ENCODE measurements at regions not wholly inside any gene's neighbourhood (a gene's known extent, or its start where the extent isn't known, plus 50 kb on each side); places are given as distances from the start of the nearest gene placed in this dataset.

GRCh38 chr2:21668078-21668710 lies 544.4 kb downstream of the TDRD15 start:
- in situ Hi-C loops (cut with HindIII; ENCODE audit: low pct_unique_long_range_greater_than_20kb, low sequenced_read_pairs), result no loop called here

GRCh38 chr2:21676041-21676440 lies 552.3 kb downstream of the TDRD15 start:
- in situ Hi-C loops (cut with HindIII; ENCODE audit: low pct_unique_long_range_greater_than_20kb, low sequenced_read_pairs), result no loop called here
- DNase-seq (ENCODE audit: low read depth), result no peak

More at GRCh38 chr2:21668078-21668710, 544.4 kb downstream of the TDRD15 start:
- DNase-seq (ENCODE audit: low read depth), result no peak

- peak; percentile 19 for DNase-seq (ENCODE audit: low read depth)
- in situ Hi-C loops (cut with HindIII; ENCODE audit: low pct_unique_long_range_greater_than_20kb, low sequenced_read_pairs), result no loop called here
Observed at GRCh38 chr2:21676676-21677075, 552.9 kb downstream of the TDRD15 start.

- DNase-seq (ENCODE audit: low read depth), result no peak
- in situ Hi-C loops (cut with HindIII; ENCODE audit: low pct_unique_long_range_greater_than_20kb, low sequenced_read_pairs), result no loop called here
Observed at GRCh38 chr2:21683838-21684237, 560.1 kb downstream of the TDRD15 start.

- in situ Hi-C loops (cut with HindIII; ENCODE audit: low pct_unique_long_range_greater_than_20kb, low sequenced_read_pairs), result no loop called here
- DNase-seq (ENCODE audit: low read depth), result no peak
Observed at GRCh38 chr2:21687589-21687988, 563.8 kb downstream of the TDRD15 start.

- DNase-seq (ENCODE audit: low read depth), result no peak
- in situ Hi-C loops (cut with HindIII; ENCODE audit: low pct_unique_long_range_greater_than_20kb, low sequenced_read_pairs), result no loop called here
Observed at GRCh38 chr2:21690005-21690404, 566.2 kb downstream of the TDRD15 start.

GRCh38 chr2:21693081-21693480 lies 569.3 kb downstream of the TDRD15 start:
- no peak for DNase-seq (ENCODE audit: low read depth)
- in situ Hi-C loops (cut with HindIII; ENCODE audit: low pct_unique_long_range_greater_than_20kb, low sequenced_read_pairs), result no loop called here

GRCh38 chr2:21694079-21694878 lies 570.5 kb downstream of the TDRD15 start:
- in situ Hi-C loops (cut with HindIII; ENCODE audit: low pct_unique_long_range_greater_than_20kb, low sequenced_read_pairs), result no loop called here
- no peak for DNase-seq (ENCODE audit: low read depth)

- in situ Hi-C loops (cut with HindIII; ENCODE audit: low pct_unique_long_range_greater_than_20kb, low sequenced_read_pairs), result no loop called here
- DNase-seq (ENCODE audit: low read depth), result no peak
Observed at GRCh38 chr2:21696900-21697299, 573.1 kb downstream of the TDRD15 start.

GRCh38 chr2:21700644-21701043 lies 576.9 kb downstream of the TDRD15 start:
- in situ Hi-C loops (cut with HindIII; ENCODE audit: low pct_unique_long_range_greater_than_20kb, low sequenced_read_pairs), result no loop called here
- DNase-seq (ENCODE audit: low read depth), result no peak

GRCh38 chr2:21710031-21710430 lies 586.3 kb downstream of the TDRD15 start:
- in situ Hi-C loops (cut with HindIII; ENCODE audit: low pct_unique_long_range_greater_than_20kb, low sequenced_read_pairs), result no loop called here
- DNase-seq (ENCODE audit: low read depth), result no peak

GRCh38 chr2:21710496-21710895 lies 586.7 kb downstream of the TDRD15 start:
- DNase-seq (ENCODE audit: low read depth), result no peak
- in situ Hi-C loops (cut with HindIII; ENCODE audit: low pct_unique_long_range_greater_than_20kb, low sequenced_read_pairs), result no loop called here

- DNase-seq (ENCODE audit: low read depth), result no peak
- in situ Hi-C loops (cut with HindIII; ENCODE audit: low pct_unique_long_range_greater_than_20kb, low sequenced_read_pairs), result no loop called here
Observed at GRCh38 chr2:21715887-21716286, 592.1 kb downstream of the TDRD15 start.

- in situ Hi-C loops (cut with HindIII; ENCODE audit: low pct_unique_long_range_greater_than_20kb, low sequenced_read_pairs), result no loop called here
- no peak for DNase-seq (ENCODE audit: low read depth)
Observed at GRCh38 chr2:21727101-21727500, 603.3 kb downstream of the TDRD15 start.

GRCh38 chr2:21728133-21728532 lies 604.4 kb downstream of the TDRD15 start:
- no peak for DNase-seq (ENCODE audit: low read depth)
- in situ Hi-C loops (cut with HindIII; ENCODE audit: low pct_unique_long_range_greater_than_20kb, low sequenced_read_pairs), result no loop called here

GRCh38 chr2:21730141-21730540 lies 606.4 kb downstream of the TDRD15 start:
- DNase-seq (ENCODE audit: low read depth), result no peak
- in situ Hi-C loops (cut with HindIII; ENCODE audit: low pct_unique_long_range_greater_than_20kb, low sequenced_read_pairs), result no loop called here

- in situ Hi-C loops (cut with HindIII; ENCODE audit: low pct_unique_long_range_greater_than_20kb, low sequenced_read_pairs), result no loop called here
- no peak for DNase-seq (ENCODE audit: low read depth)
Observed at GRCh38 chr2:21740484-21740883, 616.7 kb downstream of the TDRD15 start.

GRCh38 chr2:21746499-21746898 lies 622.7 kb downstream of the TDRD15 start:
- no peak for DNase-seq (ENCODE audit: low read depth)
- in situ Hi-C loops (cut with HindIII; ENCODE audit: low pct_unique_long_range_greater_than_20kb, low sequenced_read_pairs), result no loop called here

GRCh38 chr2:21748501-21748900 lies 624.7 kb downstream of the TDRD15 start:
- in situ Hi-C loops (cut with HindIII; ENCODE audit: low pct_unique_long_range_greater_than_20kb, low sequenced_read_pairs), result no loop called here
- DNase-seq (ENCODE audit: low read depth), result no peak
